ENCODE measurements at regions not wholly inside any gene's neighbourhood (a gene's known extent, or its start where the extent isn't known, plus 50 kb on each side); places are given as distances from the start of the nearest gene placed in this dataset.

GRCh38 chr1:239906394-239906793, 185.3 kb upstream of the FMN2 start:
- H3K27me3 ChIP-seq (replicated peaks; ENCODE audit: control insufficient read depth, insufficient read depth, low read length): no peaks in the 10 kb centered on the region
- no peak overlapping the region for H3K4me3 ChIP-seq (ENCODE audit: low read length)
- H3K9ac ChIP-seq (ENCODE audit: low read length): no peak overlapping the region
- H3K9me3 ChIP-seq (ENCODE audit: control insufficient read depth, low read length): no peaks in the 10 kb centered on the region
- peaks cover 11% of the 10 kb centered on the region for H3K4me1 ChIP-seq (ENCODE audit: control insufficient read depth, insufficient read depth, low read length)
- no peaks in the 10 kb centered on the region for H3K36me3 ChIP-seq (ENCODE audit: control insufficient read depth, insufficient read depth, low read length, severe bottlenecking)
- no peak for DNase-seq (ENCODE audit: low read depth)

- peak; percentile 89 for DNase-seq (ENCODE audit: low read depth)
- Histone ChIP-seq H3K27me3 (replicated peaks; ENCODE audit: control insufficient read depth, insufficient read depth, low read length) (no peaks in the 10 kb centered on the region), H3K4me1 (ENCODE audit: control insufficient read depth, insufficient read depth, low read length) (peaks cover 37% of the 10 kb centered on the region), H3K36me3 (ENCODE audit: control insufficient read depth, insufficient read depth, low read length, severe bottlenecking) (no peaks in the 10 kb centered on the region), H3K9ac (ENCODE audit: low read length) (no peak overlapping the region), H3K9me3 (ENCODE audit: control insufficient read depth, low read length) (no peaks in the 10 kb centered on the region), H3K4me3 (ENCODE audit: low read length) (no peak overlapping the region)
Measured at GRCh38 chr1:239909898-239910297, 181.8 kb upstream of the FMN2 start.

GRCh38 chr1:239912471-239912870, 179.2 kb upstream of the FMN2 start:
- Histone ChIP-seq H3K27me3 (replicated peaks; ENCODE audit: control insufficient read depth, insufficient read depth, low read length) (no peaks in the 10 kb centered on the region), H3K4me1 (ENCODE audit: control insufficient read depth, insufficient read depth, low read length) (peaks cover 41% of the 10 kb centered on the region), H3K9ac (ENCODE audit: low read length) (no peak overlapping the region), H3K4me3 (ENCODE audit: low read length) (no peak overlapping the region), H3K9me3 (ENCODE audit: control insufficient read depth, low read length) (no peaks in the 10 kb centered on the region), H3K36me3 (ENCODE audit: control insufficient read depth, insufficient read depth, low read length, severe bottlenecking) (no peaks in the 10 kb centered on the region)
- peak; percentile 71 for DNase-seq (ENCODE audit: low read depth)

GRCh38 chr1:239913141-239913585, 178.5 kb upstream of the FMN2 start:
- Histone ChIP-seq H3K36me3 (ENCODE audit: control insufficient read depth, insufficient read depth, low read length, severe bottlenecking) (no peaks in the 10 kb centered on the region), H3K27me3 (replicated peaks; ENCODE audit: control insufficient read depth, insufficient read depth, low read length) (no peaks in the 10 kb centered on the region), H3K4me3 (ENCODE audit: low read length) (no peak overlapping the region), H3K4me1 (ENCODE audit: control insufficient read depth, insufficient read depth, low read length) (peaks cover 41% of the 10 kb centered on the region), H3K9me3 (ENCODE audit: control insufficient read depth, low read length) (no peaks in the 10 kb centered on the region), H3K9ac (ENCODE audit: low read length) (no peak overlapping the region)
- DNase-seq (ENCODE audit: low read depth): no peak

GRCh38 chr1:239914751-239915231, 176.9 kb upstream of the FMN2 start:
- Histone ChIP-seq H3K9me3 (ENCODE audit: control insufficient read depth, low read length) (no peaks in the 10 kb centered on the region), H3K9ac (ENCODE audit: low read length) (peak overlapping the region; percentile 5), H3K27me3 (replicated peaks; ENCODE audit: control insufficient read depth, insufficient read depth, low read length) (no peaks in the 10 kb centered on the region), H3K4me1 (ENCODE audit: control insufficient read depth, insufficient read depth, low read length) (peaks cover 36% of the 10 kb centered on the region), H3K4me3 (ENCODE audit: low read length) (no peak overlapping the region), H3K36me3 (ENCODE audit: control insufficient read depth, insufficient read depth, low read length, severe bottlenecking) (no peaks in the 10 kb centered on the region)
- peak; percentile 82 for DNase-seq (ENCODE audit: low read depth)

GRCh38 chr1:239918634-239919033, 173.0 kb upstream of the FMN2 start:
- Histone ChIP-seq H3K9me3 (ENCODE audit: control insufficient read depth, low read length) (no peaks in the 10 kb centered on the region), H3K36me3 (ENCODE audit: control insufficient read depth, insufficient read depth, low read length, severe bottlenecking) (no peaks in the 10 kb centered on the region), H3K4me1 (ENCODE audit: control insufficient read depth, insufficient read depth, low read length) (peaks cover 13% of the 10 kb centered on the region), H3K27me3 (replicated peaks; ENCODE audit: control insufficient read depth, insufficient read depth, low read length) (no peaks in the 10 kb centered on the region), H3K9ac (ENCODE audit: low read length) (no peak overlapping the region), H3K4me3 (ENCODE audit: low read length) (no peak overlapping the region)
- no peak for DNase-seq (ENCODE audit: low read depth)

GRCh38 chr1:239920214-239920613, 171.5 kb upstream of the FMN2 start:
- no peaks in the 10 kb centered on the region for H3K9me3 ChIP-seq (ENCODE audit: control insufficient read depth, low read length)
- no peaks in the 10 kb centered on the region for H3K36me3 ChIP-seq (ENCODE audit: control insufficient read depth, insufficient read depth, low read length, severe bottlenecking)
- H3K4me1 ChIP-seq (ENCODE audit: control insufficient read depth, insufficient read depth, low read length): peaks cover 2% of the 10 kb centered on the region
- DNase-seq (ENCODE audit: low read depth): no peak
- H3K9ac ChIP-seq (ENCODE audit: low read length): no peak overlapping the region
- H3K4me3 ChIP-seq (ENCODE audit: low read length): no peak overlapping the region
- no peaks in the 10 kb centered on the region for H3K27me3 ChIP-seq (replicated peaks; ENCODE audit: control insufficient read depth, insufficient read depth, low read length)

GRCh38 chr1:239922778-239923522, 168.7 kb upstream of the FMN2 start:
- no peaks in the 10 kb centered on the region for H3K36me3 ChIP-seq (ENCODE audit: control insufficient read depth, insufficient read depth, low read length, severe bottlenecking)
- H3K9ac ChIP-seq (ENCODE audit: low read length): no peak overlapping the region
- H3K9me3 ChIP-seq (ENCODE audit: control insufficient read depth, low read length): no peaks in the 10 kb centered on the region
- H3K4me1 ChIP-seq (ENCODE audit: control insufficient read depth, insufficient read depth, low read length): no peaks in the 10 kb centered on the region
- H3K27me3 ChIP-seq (replicated peaks; ENCODE audit: control insufficient read depth, insufficient read depth, low read length): no peaks in the 10 kb centered on the region
- H3K4me3 ChIP-seq (ENCODE audit: low read length): no peak overlapping the region
- no peak for DNase-seq (ENCODE audit: low read depth)

- no peak overlapping the region for H3K9ac ChIP-seq (ENCODE audit: low read length)
- H3K36me3 ChIP-seq (ENCODE audit: control insufficient read depth, insufficient read depth, low read length, severe bottlenecking): no peaks in the 10 kb centered on the region
- no peaks in the 10 kb centered on the region for H3K4me1 ChIP-seq (ENCODE audit: control insufficient read depth, insufficient read depth, low read length)
- no peaks in the 10 kb centered on the region for H3K27me3 ChIP-seq (replicated peaks; ENCODE audit: control insufficient read depth, insufficient read depth, low read length)
- no peak overlapping the region for H3K4me3 ChIP-seq (ENCODE audit: low read length)
- no peaks in the 10 kb centered on the region for H3K9me3 ChIP-seq (ENCODE audit: control insufficient read depth, low read length)
- DNase-seq (ENCODE audit: low read depth): no peak
Measured at GRCh38 chr1:239924741-239925350, 166.8 kb upstream of the FMN2 start.

GRCh38 chr1:239926184-239926583, 165.5 kb upstream of the FMN2 start:
- H3K9me3 ChIP-seq (ENCODE audit: control insufficient read depth, low read length): no peaks in the 10 kb centered on the region
- H3K4me3 ChIP-seq (ENCODE audit: low read length): no peak overlapping the region
- no peaks in the 10 kb centered on the region for H3K27me3 ChIP-seq (replicated peaks; ENCODE audit: control insufficient read depth, insufficient read depth, low read length)
- no peaks in the 10 kb centered on the region for H3K36me3 ChIP-seq (ENCODE audit: control insufficient read depth, insufficient read depth, low read length, severe bottlenecking)
- DNase-seq (ENCODE audit: low read depth): no peak
- H3K9ac ChIP-seq (ENCODE audit: low read length): no peak overlapping the region
- H3K4me1 ChIP-seq (ENCODE audit: control insufficient read depth, insufficient read depth, low read length): peaks cover 6% of the 10 kb centered on the region

GRCh38 chr1:239929317-239929716, 162.4 kb upstream of the FMN2 start:
- Histone ChIP-seq H3K9ac (ENCODE audit: low read length) (no peak overlapping the region), H3K9me3 (ENCODE audit: control insufficient read depth, low read length) (no peaks in the 10 kb centered on the region), H3K4me3 (ENCODE audit: low read length) (no peak overlapping the region), H3K4me1 (ENCODE audit: control insufficient read depth, insufficient read depth, low read length) (peaks cover 11% of the 10 kb centered on the region), H3K27me3 (replicated peaks; ENCODE audit: control insufficient read depth, insufficient read depth, low read length) (no peaks in the 10 kb centered on the region), H3K36me3 (ENCODE audit: control insufficient read depth, insufficient read depth, low read length, severe bottlenecking) (no peaks in the 10 kb centered on the region)
- no peak for DNase-seq (ENCODE audit: low read depth)

Measured in adipocyte (in vitro differentiated cells).